Sigmoid colon (tissue), 4 donors: ENCODE measurements at regions not wholly inside any gene's neighbourhood (a gene's known extent, or its start where the extent isn't known, plus 50 kb on each side); places are given as distances from the start of the nearest gene placed in this dataset.

Source experiments
- EP300 ChIP-seq, 4 donors: sonication (generic); formaldehyde crosslinking; IDR thresholded peaks; one replicate each; pipeline ENCODE4 v1.6.1; 2017; ENCODE audit warnings: antibody characterized with exemption in 4 of 4
- POLR2A ChIP-seq, 2 donors: fragments of 450-650 bp; IDR thresholded peaks; one replicate each; pipeline ENCODE4 v1.6.1; 2016; ENCODE audit warnings: antibody characterized with exemption in 2 of 2, mild to moderate bottlenecking in 2 of 2, moderate library complexity in 2 of 2
- POLR2AphosphoS5 ChIP-seq, 4 donors: sonication (generic); formaldehyde crosslinking; IDR thresholded peaks; one replicate each; pipeline ENCODE4 v1.6.1; 2017; ENCODE audit warnings: antibody characterized with exemption in 4 of 4
- TF ChIP-seq, protein P1 (sequence below), 4 experiments: fragments of 450-650 bp in 3 of 4; fragments of 200-600 bp in 1 of 4; IDR thresholded peaks; one replicate each; pipeline ENCODE4 v1.5.1; 2016 to 2019; ENCODE audit warnings: antibody characterized with exemption in 4 of 4, mild to moderate bottlenecking in 3 of 4, moderate library complexity in 2 of 4

DNA sequence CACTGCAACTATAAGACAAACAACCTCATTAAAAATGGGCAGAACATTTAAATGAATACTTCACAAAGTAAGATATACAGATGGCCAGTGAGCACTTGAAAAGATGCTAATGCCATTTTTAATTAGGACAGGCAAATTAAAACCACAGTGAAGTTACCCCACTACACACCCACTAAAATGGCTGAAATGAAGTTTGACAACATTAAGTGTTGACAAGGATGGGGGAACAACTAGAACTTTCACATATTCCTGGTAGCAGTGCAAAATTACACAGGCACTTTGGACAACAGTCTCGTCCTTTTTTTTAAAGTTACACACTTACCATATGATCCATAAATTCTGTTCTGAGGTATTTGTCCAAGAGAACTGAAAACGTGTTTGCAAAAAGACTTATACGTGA is 278.9 kb upstream of the DIO3 start:
- TF ChIP-seq EP300 (IDR thresholded peaks at IDR 0.05) (no peak), POLR2A (IDR thresholded peaks at IDR 0.05) (no peak), POLR2AphosphoS5 (IDR thresholded peaks at IDR 0.05) (no peak)
- TF ChIP-seq, protein P1, sequence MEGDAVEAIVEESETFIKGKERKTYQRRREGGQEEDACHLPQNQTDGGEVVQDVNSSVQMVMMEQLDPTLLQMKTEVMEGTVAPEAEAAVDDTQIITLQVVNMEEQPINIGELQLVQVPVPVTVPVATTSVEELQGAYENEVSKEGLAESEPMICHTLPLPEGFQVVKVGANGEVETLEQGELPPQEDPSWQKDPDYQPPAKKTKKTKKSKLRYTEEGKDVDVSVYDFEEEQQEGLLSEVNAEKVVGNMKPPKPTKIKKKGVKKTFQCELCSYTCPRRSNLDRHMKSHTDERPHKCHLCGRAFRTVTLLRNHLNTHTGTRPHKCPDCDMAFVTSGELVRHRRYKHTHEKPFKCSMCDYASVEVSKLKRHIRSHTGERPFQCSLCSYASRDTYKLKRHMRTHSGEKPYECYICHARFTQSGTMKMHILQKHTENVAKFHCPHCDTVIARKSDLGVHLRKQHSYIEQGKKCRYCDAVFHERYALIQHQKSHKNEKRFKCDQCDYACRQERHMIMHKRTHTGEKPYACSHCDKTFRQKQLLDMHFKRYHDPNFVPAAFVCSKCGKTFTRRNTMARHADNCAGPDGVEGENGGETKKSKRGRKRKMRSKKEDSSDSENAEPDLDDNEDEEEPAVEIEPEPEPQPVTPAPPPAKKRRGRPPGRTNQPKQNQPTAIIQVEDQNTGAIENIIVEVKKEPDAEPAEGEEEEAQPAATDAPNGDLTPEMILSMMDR (IDR thresholded peaks at IDR 0.05) = no peak
